ENCODE measurements at regions not wholly inside any gene's neighbourhood (a gene's known extent, or its start where the extent isn't known, plus 50 kb on each side); places are given as distances from the start of the nearest gene placed in this dataset.

DNA sequence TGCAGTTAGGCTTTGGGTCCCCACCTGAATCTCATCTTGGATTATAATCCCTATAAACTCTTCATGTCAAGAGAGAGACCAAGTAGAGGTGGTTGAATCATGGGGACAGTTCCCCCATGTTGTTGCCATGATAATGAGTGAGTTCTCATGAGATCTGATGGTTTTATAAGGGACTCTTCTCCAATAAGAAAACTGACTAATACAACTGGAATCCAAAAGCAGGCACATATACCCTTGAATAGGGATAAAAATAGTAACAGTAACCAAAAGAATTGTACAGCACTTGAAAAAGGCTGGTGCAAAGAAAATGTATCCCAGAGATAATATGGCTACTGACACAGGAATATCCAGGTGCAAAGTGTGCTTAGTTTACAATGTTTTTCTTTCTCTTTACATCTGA lies 351.5 kb upstream of the MAD2L1 start:
- H3K4me1 ChIP-seq: no peaks in the 10 kb centered on the region
- H3K36me3 ChIP-seq (replicated peaks in 1 of 2; ENCODE audit: insufficient read depth in 1 of 2, low read depth in 2 of 2): no peaks in the 10 kb centered on the region
- DNase-seq (no peak), ATAC-seq (no peak)
- H3K4me3 ChIP-seq: no peak overlapping the region
- H3K27ac ChIP-seq: no peak overlapping the region
- TF ChIP-seq, protein P1, sequence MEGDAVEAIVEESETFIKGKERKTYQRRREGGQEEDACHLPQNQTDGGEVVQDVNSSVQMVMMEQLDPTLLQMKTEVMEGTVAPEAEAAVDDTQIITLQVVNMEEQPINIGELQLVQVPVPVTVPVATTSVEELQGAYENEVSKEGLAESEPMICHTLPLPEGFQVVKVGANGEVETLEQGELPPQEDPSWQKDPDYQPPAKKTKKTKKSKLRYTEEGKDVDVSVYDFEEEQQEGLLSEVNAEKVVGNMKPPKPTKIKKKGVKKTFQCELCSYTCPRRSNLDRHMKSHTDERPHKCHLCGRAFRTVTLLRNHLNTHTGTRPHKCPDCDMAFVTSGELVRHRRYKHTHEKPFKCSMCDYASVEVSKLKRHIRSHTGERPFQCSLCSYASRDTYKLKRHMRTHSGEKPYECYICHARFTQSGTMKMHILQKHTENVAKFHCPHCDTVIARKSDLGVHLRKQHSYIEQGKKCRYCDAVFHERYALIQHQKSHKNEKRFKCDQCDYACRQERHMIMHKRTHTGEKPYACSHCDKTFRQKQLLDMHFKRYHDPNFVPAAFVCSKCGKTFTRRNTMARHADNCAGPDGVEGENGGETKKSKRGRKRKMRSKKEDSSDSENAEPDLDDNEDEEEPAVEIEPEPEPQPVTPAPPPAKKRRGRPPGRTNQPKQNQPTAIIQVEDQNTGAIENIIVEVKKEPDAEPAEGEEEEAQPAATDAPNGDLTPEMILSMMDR (IDR thresholded peaks at IDR 0.05): no peak
- no peak for TF ChIP-seq POLR2A (IDR thresholded peaks at IDR 0.05)
- no peaks in the 10 kb centered on the region for H3K27me3 ChIP-seq
- no peaks in the 10 kb centered on the region for H3K9me3 ChIP-seq
- intact Hi-C loops (cut with DNase I): no loop called here

DNA sequence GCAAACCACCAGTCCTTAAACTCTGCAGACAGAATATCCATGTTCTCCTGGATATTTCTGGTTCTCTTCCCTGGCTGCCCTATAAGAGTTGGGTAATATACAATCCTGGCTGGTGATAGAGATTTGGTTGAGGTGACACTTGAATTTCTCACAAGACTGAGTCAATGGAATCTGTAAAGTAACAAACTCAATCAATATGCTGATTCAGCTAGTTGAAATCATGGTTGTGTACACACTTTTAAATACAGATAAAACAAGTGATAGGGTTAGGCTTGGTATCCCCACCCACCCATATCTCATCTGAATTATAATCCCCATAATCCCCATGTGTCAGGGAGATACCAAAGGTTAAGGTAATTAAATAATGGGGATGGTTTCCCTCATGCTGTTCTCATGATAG lies 349.2 kb upstream of the MAD2L1 start:
- Histone ChIP-seq H3K9me3 (no peaks in the 10 kb centered on the region), H3K27ac (no peak overlapping the region), H3K4me3 (no peak overlapping the region), H3K4me1 (no peaks in the 10 kb centered on the region), H3K36me3 (replicated peaks in 1 of 2; ENCODE audit: insufficient read depth in 1 of 2, low read depth in 2 of 2) (no peaks in the 10 kb centered on the region), H3K27me3 (no peaks in the 10 kb centered on the region)
- no peak for TF ChIP-seq POLR2A (IDR thresholded peaks at IDR 0.05)
- TF ChIP-seq, protein P1 (IDR thresholded peaks at IDR 0.05): no peak
- ATAC-seq: no peak
- intact Hi-C loops (cut with DNase I): no loop called here
- no peak for DNase-seq

DNA sequence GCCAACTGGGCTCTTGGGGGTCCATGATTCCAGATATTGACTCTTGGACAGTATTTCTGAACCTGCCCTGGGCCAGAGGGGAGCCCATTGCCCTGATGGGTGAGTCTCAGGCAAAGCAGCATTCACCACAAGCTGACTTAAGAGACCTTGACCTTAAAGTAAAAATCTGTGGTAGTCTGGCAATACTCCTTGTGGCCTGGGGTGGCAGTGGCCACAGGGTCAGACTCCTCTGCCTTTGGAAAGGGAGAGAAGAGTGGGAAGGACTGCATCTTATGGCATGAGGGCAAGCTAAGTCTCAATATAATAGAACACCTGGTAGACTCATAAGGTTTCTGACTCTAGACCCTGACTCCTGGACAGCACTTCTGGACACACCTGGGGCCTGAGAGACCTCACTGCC lies 340.3 kb upstream of the MAD2L1 start:
- Histone ChIP-seq H3K9me3 (no peaks in the 10 kb centered on the region), H3K4me3 (no peak overlapping the region), H3K27me3 (no peaks in the 10 kb centered on the region), H3K27ac (no peak overlapping the region), H3K36me3 (replicated peaks in 1 of 2; ENCODE audit: insufficient read depth in 1 of 2, low read depth in 2 of 2) (no peaks in the 10 kb centered on the region), H3K4me1 (no peaks in the 10 kb centered on the region)
- TF ChIP-seq, protein P1 (IDR thresholded peaks at IDR 0.05): no peak
- no peak for TF ChIP-seq POLR2A (IDR thresholded peaks at IDR 0.05)
- intact Hi-C loops (cut with DNase I): no loop called here
- ATAC-seq (no peak), DNase-seq (no peak)

- WGBS, 2 donors: 88 to 90% methylated on average over 2 of the region's 2 CpGs
Measured at GRCh38 chr4:120403296-120403695, 336.6 kb upstream of the MAD2L1 start.

DNA sequence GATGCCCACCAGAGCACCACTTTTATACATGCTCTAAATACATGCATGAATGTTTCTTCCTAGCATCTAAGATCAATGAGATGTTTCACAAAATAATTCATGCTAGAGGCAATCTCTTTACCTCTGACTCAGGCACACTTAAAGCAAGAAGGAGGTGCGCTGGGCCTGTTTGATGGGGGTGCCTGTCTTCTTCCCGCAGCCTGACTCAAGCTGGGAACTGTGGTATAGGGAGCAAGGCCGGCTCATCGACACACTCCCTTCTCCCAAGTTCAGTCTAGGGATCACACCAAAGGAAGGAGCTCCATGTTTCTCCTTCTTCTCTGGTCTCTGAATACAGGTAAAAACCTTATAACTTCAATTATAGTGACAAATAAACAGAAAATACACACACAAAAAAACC lies 333.8 kb upstream of the MAD2L1 start:
- no peak for TF ChIP-seq POLR2A (IDR thresholded peaks at IDR 0.05)
- TF ChIP-seq, protein P1 (IDR thresholded peaks at IDR 0.05): no peak
- WGBS, 2 donors: 80 to 91% methylated on average over 4 of the region's 4 CpGs
- Histone ChIP-seq H3K27me3 (no peaks in the 10 kb centered on the region), H3K4me3 (no peak overlapping the region), H3K27ac (no peak overlapping the region), H3K36me3 (replicated peaks in 1 of 2; ENCODE audit: insufficient read depth in 1 of 2, low read depth in 2 of 2) (no peaks in the 10 kb centered on the region), H3K4me1 (no peaks in the 10 kb centered on the region), H3K9me3 (no peaks in the 10 kb centered on the region)
- intact Hi-C loops (cut with DNase I): no loop called here
- no peak for DNase-seq
- no peak for ATAC-seq

More at GRCh38 chr4:120403296-120403695, 336.6 kb upstream of the MAD2L1 start:
- Histone ChIP-seq H3K4me3 (no peak overlapping the region), H3K27me3 (no peaks in the 10 kb centered on the region), H3K4me1 (no peaks in the 10 kb centered on the region), H3K27ac (no peak overlapping the region), H3K36me3 (replicated peaks in 1 of 2; ENCODE audit: insufficient read depth in 1 of 2, low read depth in 2 of 2) (no peaks in the 10 kb centered on the region), H3K9me3 (no peaks in the 10 kb centered on the region)
- DNase-seq (no peak), ATAC-seq (no peak)
- intact Hi-C loops (cut with DNase I): no loop called here
- no peak for TF ChIP-seq POLR2A (IDR thresholded peaks at IDR 0.05)
- TF ChIP-seq, protein P1 (IDR thresholded peaks at IDR 0.05): no peak
